Neural progenitor cell (in vitro differentiated cells): ENCODE measurements at regions not wholly inside any gene's neighbourhood (a gene's known extent, or its start where the extent isn't known, plus 50 kb on each side); places are given as distances from the start of the nearest gene placed in this dataset.

Experiments
- DNase-seq: peaks from one replicate; pipeline ENCODE4 v3.0.0-alpha.2; 2016; ENCODE audit warnings: low spot score
- H2AFZ ChIP-seq: fragments of 200-600 bp; sonication (generic); replicated peaks from 2 replicates; pipeline ENCODE4 v1.6.1; 2016; ENCODE audit warnings: antibody characterized with exemption
- H3F3A ChIP-seq: fragments of 200-600 bp; sonication (generic); 2 replicates; pipeline ENCODE4 v1.6.1; 2016; ENCODE audit warnings: antibody characterized with exemption, low read depth
- H3K27ac ChIP-seq: fragments of 200-600 bp; sonication (generic); 2 replicates; pipeline ENCODE4 v1.5.1; 2016; ENCODE audit warnings: mild to moderate bottlenecking
- H3K27me3 ChIP-seq: fragments of 200-600 bp; sonication (generic); 2 replicates; pipeline ENCODE4 v1.6.1; 2016; ENCODE audit warnings: mild to moderate bottlenecking, moderate library complexity
- H3K36me3 ChIP-seq: fragments of 200-600 bp; sonication (generic); 2 replicates; pipeline ENCODE4 v1.5.1; 2016
- H3K4me1 ChIP-seq: fragments of 200-600 bp; sonication (generic); 2 replicates; pipeline ENCODE4 v1.6.1; 2016; ENCODE audit warnings: mixed run types
- H3K4me2 ChIP-seq: fragments of 200-600 bp; sonication (generic); 2 replicates; pipeline ENCODE4 v1.6.1; 2016
- H3K4me3 ChIP-seq: fragments of 200-600 bp; sonication (generic); 2 replicates; pipeline ENCODE4 v1.5.1; 2016
- H3K79me2 ChIP-seq: fragments of 200-600 bp; sonication (generic); 2 replicates; pipeline ENCODE4 v1.6.1; 2016; ENCODE audit warnings: low read depth
- H3K9ac ChIP-seq: fragments of 200-600 bp; sonication (generic); 2 replicates; pipeline ENCODE4 v1.6.1; 2016
- H3K9me3 ChIP-seq: fragments of 200-600 bp; sonication (generic); 2 replicates; pipeline ENCODE4 v1.5.1; 2016; ENCODE audit warnings: low read depth
- H4K20me1 ChIP-seq: fragments of 200-600 bp; sonication (generic); 2 replicates; pipeline ENCODE4 v1.6.1; 2016; ENCODE audit warnings: low read depth
- H3K27ac Mint-ChIP-seq: 3 replicates; pipeline ENCODE4 v1.8.0; 2021; ENCODE audit warnings: mixed read lengths
- H3K27me3 Mint-ChIP-seq: 2 replicates; pipeline ENCODE4 v1.8.0; 2022; ENCODE audit warnings: low read depth, mild to moderate bottlenecking, inconsistent platforms, moderate library complexity, mixed read lengths; ENCODE audit not compliant: insufficient read depth
- H3K36me3 Mint-ChIP-seq: 3 replicates; pipeline ENCODE4 v1.8.0; 2021; ENCODE audit warnings: mixed read lengths
- H3K4me1 Mint-ChIP-seq: 3 replicates; pipeline ENCODE4 v1.8.0; 2021; ENCODE audit warnings: mixed read lengths
- H3K4me3 Mint-ChIP-seq: 3 replicates; pipeline ENCODE4 v1.8.0; 2021; ENCODE audit warnings: mild to moderate bottlenecking, moderate library complexity, mixed read lengths
- H3K9me3 Mint-ChIP-seq: 3 replicates; pipeline ENCODE4 v1.8.0; 2020; ENCODE audit warnings: mixed read lengths
- EZH2 ChIP-seq: fragments of 200-600 bp; sonication (generic); IDR thresholded peaks from 2 replicates; pipeline ENCODE4 v1.6.1; 2017; ENCODE audit warnings: antibody characterized with exemption, mild to moderate bottlenecking, moderate library complexity
- EZH2phosphoT487 ChIP-seq: fragments of 200-600 bp; sonication (generic); IDR thresholded peaks from 2 replicates; pipeline ENCODE4 v1.6.1; 2017; ENCODE audit warnings: antibody characterized with exemption
- TF ChIP-seq, protein P1 (sequence below): fragments of 200-600 bp; sonication (generic); IDR thresholded peaks from 2 replicates; pipeline ENCODE4 v1.5.1; 2017; ENCODE audit warnings: antibody characterized with exemption, mild to moderate bottlenecking

DNA sequence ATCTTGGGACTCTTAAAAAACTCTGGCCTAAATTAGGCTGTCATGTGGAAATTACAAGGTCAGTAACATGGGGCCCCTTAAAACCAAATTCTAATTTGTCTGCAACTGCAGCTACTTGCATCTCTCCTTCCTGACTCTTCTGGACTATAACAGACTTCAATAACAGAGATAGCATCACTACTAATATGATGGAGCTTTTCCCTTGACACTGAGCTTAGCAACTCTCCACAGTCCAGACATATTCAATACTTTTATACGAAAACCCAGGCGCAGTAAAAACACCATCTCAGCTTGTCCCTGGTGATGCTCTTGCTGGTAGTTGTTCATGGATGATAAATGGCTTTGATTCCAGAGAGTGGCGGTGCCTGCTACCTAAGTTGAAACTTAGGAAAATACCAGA lies 850.4 kb downstream of the STIM2 start:
- Histone ChIP-seq H3K79me2 (no peaks in the 10 kb centered on the region), H3K27ac (no peak overlapping the region), H3K27me3 (no peaks in the 10 kb centered on the region), H3K4me3 (no peak overlapping the region), H4K20me1 (no peaks in the 10 kb centered on the region), H3K9me3 (no peaks in the 10 kb centered on the region), H3K9ac (no peak overlapping the region), H3F3A (no peaks in the 10 kb centered on the region), H3K36me3 (no peaks in the 10 kb centered on the region), H2AFZ (no peak overlapping the region), H3K4me2 (no peak overlapping the region), H3K4me1 (no peaks in the 10 kb centered on the region)
- no peaks in the 10 kb centered on the region for H3K9me3 Mint-ChIP-seq
- H3K36me3 Mint-ChIP-seq: no peaks in the 10 kb centered on the region
- TF ChIP-seq, protein P1, sequence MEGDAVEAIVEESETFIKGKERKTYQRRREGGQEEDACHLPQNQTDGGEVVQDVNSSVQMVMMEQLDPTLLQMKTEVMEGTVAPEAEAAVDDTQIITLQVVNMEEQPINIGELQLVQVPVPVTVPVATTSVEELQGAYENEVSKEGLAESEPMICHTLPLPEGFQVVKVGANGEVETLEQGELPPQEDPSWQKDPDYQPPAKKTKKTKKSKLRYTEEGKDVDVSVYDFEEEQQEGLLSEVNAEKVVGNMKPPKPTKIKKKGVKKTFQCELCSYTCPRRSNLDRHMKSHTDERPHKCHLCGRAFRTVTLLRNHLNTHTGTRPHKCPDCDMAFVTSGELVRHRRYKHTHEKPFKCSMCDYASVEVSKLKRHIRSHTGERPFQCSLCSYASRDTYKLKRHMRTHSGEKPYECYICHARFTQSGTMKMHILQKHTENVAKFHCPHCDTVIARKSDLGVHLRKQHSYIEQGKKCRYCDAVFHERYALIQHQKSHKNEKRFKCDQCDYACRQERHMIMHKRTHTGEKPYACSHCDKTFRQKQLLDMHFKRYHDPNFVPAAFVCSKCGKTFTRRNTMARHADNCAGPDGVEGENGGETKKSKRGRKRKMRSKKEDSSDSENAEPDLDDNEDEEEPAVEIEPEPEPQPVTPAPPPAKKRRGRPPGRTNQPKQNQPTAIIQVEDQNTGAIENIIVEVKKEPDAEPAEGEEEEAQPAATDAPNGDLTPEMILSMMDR: no peak
- TF ChIP-seq EZH2 (no peak), EZH2phosphoT487 (no peak)
- no peak overlapping the region for H3K4me3 Mint-ChIP-seq
- no peak overlapping the region for H3K27ac Mint-ChIP-seq
- H3K27me3 Mint-ChIP-seq: no peaks in the 10 kb centered on the region
- H3K4me1 Mint-ChIP-seq: peaks cover 15% of the 10 kb centered on the region
- no peak for DNase-seq

DNA sequence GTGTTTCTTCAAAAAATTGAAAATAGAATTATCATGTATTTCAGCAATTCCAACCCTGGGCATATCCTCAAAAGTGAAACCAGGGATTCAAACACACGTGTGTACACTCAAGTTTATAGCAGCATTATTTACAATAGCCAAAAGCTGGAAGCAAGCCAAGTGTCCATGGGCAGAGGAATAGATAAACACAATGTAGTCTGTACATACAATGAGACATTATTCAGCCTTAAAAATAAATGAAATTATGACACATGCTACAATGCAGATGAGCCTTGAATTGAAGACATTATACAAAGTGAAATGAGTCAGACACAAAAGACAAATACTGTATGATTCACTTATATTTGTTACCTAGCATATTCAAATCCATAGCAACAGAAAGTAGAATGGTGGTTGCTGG lies 853.4 kb downstream of the STIM2 start:
- Histone ChIP-seq H3K27ac (no peak overlapping the region), H3K79me2 (no peaks in the 10 kb centered on the region), H3F3A (no peaks in the 10 kb centered on the region), H3K9me3 (no peaks in the 10 kb centered on the region), H3K4me1 (no peaks in the 10 kb centered on the region), H3K36me3 (no peaks in the 10 kb centered on the region), H2AFZ (no peak overlapping the region), H4K20me1 (no peaks in the 10 kb centered on the region), H3K27me3 (no peaks in the 10 kb centered on the region), H3K4me3 (no peak overlapping the region), H3K9ac (no peak overlapping the region), H3K4me2 (no peak overlapping the region)
- Mint-ChIP-seq H3K36me3 (no peaks in the 10 kb centered on the region), H3K27me3 (no peaks in the 10 kb centered on the region), H3K27ac (no peak overlapping the region), H3K9me3 (peaks cover under 1% of the 10 kb centered on the region), H3K4me1 (peaks cover 15% of the 10 kb centered on the region), H3K4me3 (no peak overlapping the region)
- no peak for DNase-seq
- TF ChIP-seq EZH2 (no peak), EZH2phosphoT487 (no peak)
- TF ChIP-seq, protein P1: no peak

DNA sequence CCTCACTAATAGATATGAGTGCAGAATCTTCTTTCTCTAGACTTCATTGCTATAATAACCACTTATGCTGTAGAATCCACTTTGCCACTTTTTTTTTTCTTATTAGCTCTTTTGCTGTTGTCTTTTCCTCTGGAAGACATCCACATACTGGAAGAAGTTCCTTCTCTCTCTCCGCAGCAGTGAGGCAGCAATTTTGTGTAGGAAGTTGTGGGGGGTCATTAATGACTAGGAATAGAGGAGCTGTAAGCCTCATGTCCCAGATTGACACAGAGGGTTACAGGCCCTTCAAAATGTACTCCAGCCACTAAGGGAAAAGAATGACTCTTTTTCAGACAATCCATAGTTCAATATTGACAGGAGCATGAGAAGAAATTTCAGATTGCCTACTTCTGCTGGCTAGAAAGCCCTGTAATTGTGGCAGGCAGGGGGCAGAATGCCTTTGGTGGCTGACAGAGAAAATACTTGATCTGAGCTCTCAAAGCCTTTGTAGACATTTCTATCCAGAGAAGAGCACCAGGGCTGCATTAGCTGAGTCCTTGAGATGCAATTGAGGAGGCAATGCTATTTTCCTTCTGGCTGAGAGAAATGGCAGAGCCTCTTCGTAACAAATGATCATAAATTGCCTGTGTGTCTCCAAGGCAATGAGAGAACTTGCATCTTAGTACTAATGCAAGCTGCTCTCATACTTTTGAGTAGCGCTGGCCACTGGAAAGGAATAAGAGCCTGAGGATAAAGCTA lies 856.2 kb downstream of the STIM2 start:
- no peak for TF ChIP-seq EZH2
- TF ChIP-seq EZH2phosphoT487: no peak
- TF ChIP-seq, protein P1: no peak
- Mint-ChIP-seq H3K27me3 (no peaks in the 10 kb centered on the region), H3K4me1 (no peaks in the 10 kb centered on the region), H3K27ac (no peak overlapping the region), H3K4me3 (no peak overlapping the region), H3K9me3 (peaks cover 3% of the 10 kb centered on the region), H3K36me3 (no peaks in the 10 kb centered on the region)
- no peaks in the 10 kb centered on the region for H3K27me3 ChIP-seq
- H3K79me2 ChIP-seq: no peaks in the 10 kb centered on the region
- H3K9me3 ChIP-seq: no peaks in the 10 kb centered on the region
- H3K4me1 ChIP-seq: no peaks in the 10 kb centered on the region
- H3F3A ChIP-seq: no peaks in the 10 kb centered on the region
- H3K4me2 ChIP-seq: no peak overlapping the region
- H3K9ac ChIP-seq: no peak overlapping the region
- H3K36me3 ChIP-seq: no peaks in the 10 kb centered on the region
- DNase-seq: no peak
- H3K4me3 ChIP-seq: no peak overlapping the region
- no peak overlapping the region for H2AFZ ChIP-seq
- H3K27ac ChIP-seq: no peak overlapping the region
- H4K20me1 ChIP-seq: no peaks in the 10 kb centered on the region
